ENCODE measurements at regions not wholly inside any gene's neighbourhood (a gene's known extent, or its start where the extent isn't known, plus 50 kb on each side); places are given as distances from the start of the nearest gene placed in this dataset.

- H4K20me1 ChIP-seq (replicated peaks in 1 of 2; ENCODE audit: control insufficient read depth in 1 of 2, insufficient read depth in 2 of 2, low read length in 2 of 2), result no peaks in the 10 kb centered on the region
- no peak overlapping the region for H3K4me3 ChIP-seq (ENCODE audit: extremely low read depth in 1 of 4, insufficient read depth in 2 of 4, low read depth in 3 of 4, low read length in 4 of 4)
- POLR2A ChIA-PET (ENCODE audit: partially characterized antibody), result no interaction called here
- H3K4ac ChIP-seq (replicated peaks; ENCODE audit: insufficient read length, low read depth, low read length), result no peak overlapping the region
- no peak overlapping the region for H2BK20ac ChIP-seq (ENCODE audit: low read length)
- H3K9me3 ChIP-seq (ENCODE audit: insufficient read depth in 2 of 2, low read depth in 1 of 2, low read length in 1 of 2), result no peaks in the 10 kb centered on the region
- H3K27ac ChIP-seq (ENCODE audit: low read depth, low read length), result no peak overlapping the region
- no peak overlapping the region for H3K18ac ChIP-seq (ENCODE audit: extremely low read depth, low read length)
- CTCF ChIA-PET (ENCODE audit: partially characterized antibody), result no interaction called here
- no peaks in the 10 kb centered on the region for H3K4me1 ChIP-seq (replicated peaks in 1 of 4; ENCODE audit: control insufficient read depth in 3 of 4, insufficient read depth in 4 of 4, low read length in 3 of 4)
- no peaks in the 10 kb centered on the region; a peak in 1 of 7 replicates for H3K27me3 ChIP-seq (replicated peaks in 1 of 4; ENCODE audit: control insufficient read depth in 3 of 4, extremely low read depth in 1 of 4, insufficient read depth in 3 of 4, low read length in 3 of 4)
- H3K23ac ChIP-seq (ENCODE audit: insufficient read length), result no peak overlapping the region
- no peaks in the 10 kb centered on the region for H3K79me2 ChIP-seq (ENCODE audit: control insufficient read depth in 1 of 2, insufficient read depth in 2 of 2, low read length in 2 of 2)
- H3K4me2 ChIP-seq (ENCODE audit: insufficient read depth in 1 of 2, low read depth in 2 of 2, low read length in 2 of 2), result no peak overlapping the region
- H3K23me2 ChIP-seq (ENCODE audit: low read depth, low read length), result no peaks in the 10 kb centered on the region
- no peaks in the 10 kb centered on the region for H3K79me1 ChIP-seq (ENCODE audit: low read depth, low read length)
- 91% methylated on average over 5 of the region's 5 CpGs; no CpG with 5 or more reads in 1 of the 2 experiments for WGBS, 2 experiments (ENCODE audit: extremely low coverage in 1 of 2, insufficient coverage in 1 of 2, insufficient read length in 1 of 2, insufficient replicate concordance in 2 of 2, low coverage in 1 of 2, low lambda C conversion rate in 2 of 2, missing lambda C conversion rate in 1 of 2)
- no peak overlapping the region for H3K56ac ChIP-seq (replicated peaks; ENCODE audit: insufficient read length, low read depth, low read length)
- H4K5ac ChIP-seq (ENCODE audit: insufficient read length, low read depth, low read length), result no peak overlapping the region
- no peaks in the 10 kb centered on the region for H3K36me3 ChIP-seq (ENCODE audit: control insufficient read depth in 2 of 4, insufficient read depth in 4 of 4, low read length in 3 of 4)
- no peak overlapping the region for H4K91ac ChIP-seq (replicated peaks; ENCODE audit: insufficient read length, low read length)
- H2BK120ac ChIP-seq (replicated peaks; ENCODE audit: low read depth, low read length), result no peak overlapping the region
- H3K9ac ChIP-seq (replicated peaks in 1 of 4; ENCODE audit: extremely low read depth in 1 of 4, low read depth in 3 of 4, low read length in 3 of 4), result no peak overlapping the region
- no peak overlapping the region for H4K8ac ChIP-seq (ENCODE audit: extremely low read depth, insufficient read depth, low read length)
- no peak overlapping the region for H3K14ac ChIP-seq (ENCODE audit: insufficient read length)
- no peak overlapping the region for H2AK5ac ChIP-seq (ENCODE audit: low read depth, low read length)
- H2BK15ac ChIP-seq (ENCODE audit: low read length), result no peak overlapping the region
- no peak overlapping the region for H2BK5ac ChIP-seq (ENCODE audit: low read depth, low read length)
- H2BK12ac ChIP-seq (ENCODE audit: low read depth, low read length), result no peak overlapping the region
- TF ChIP-seq RXRA (IDR thresholded peaks at IDR 0.05; ENCODE audit: insufficient read depth, low read depth, low read length), result no peak
- TF ChIP-seq KDM5A (IDR thresholded peaks at IDR 0.05; ENCODE audit: low read length), result no peak
- no peak for TF ChIP-seq NRF1 (IDR thresholded peaks at IDR 0.05; ENCODE audit: low read depth, low read length)
- FAIRE-seq (no peak), DNase-seq (ENCODE audit: low read depth in 1 of 2, low spot score in 2 of 2) (no peak)
- no peak overlapping the region for H2AFZ ChIP-seq (ENCODE audit: low read length)
These were observed 283.1 kb upstream of the RASGRP1 start for GRCh38 chr15:38847666-38848065.
